ENCODE measurements at regions not wholly inside any gene's neighbourhood (a gene's known extent, or its start where the extent isn't known, plus 50 kb on each side); places are given as distances from the start of the nearest gene placed in this dataset.

DNA sequence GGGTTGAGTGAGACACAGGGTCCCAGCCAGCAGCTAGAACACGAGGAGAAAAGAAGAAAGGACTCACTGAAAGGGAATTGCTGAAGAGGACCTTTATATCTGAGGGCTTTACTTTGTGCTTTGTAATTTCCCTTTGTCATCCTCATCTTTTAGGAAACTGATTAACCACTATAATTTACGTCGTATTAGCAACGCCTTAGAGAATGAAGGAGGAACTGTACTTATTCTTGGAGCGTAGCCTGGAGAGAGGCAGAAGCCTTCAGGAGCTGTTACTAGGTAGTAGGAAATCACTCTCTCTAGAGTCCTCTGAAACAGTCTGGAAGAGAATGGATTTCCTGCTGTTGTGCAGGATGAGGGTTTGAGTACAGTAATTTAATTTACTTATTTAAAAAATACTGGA lies 101.0 kb upstream of the STEAP1B start:
- H3K27ac ChIP-seq (ENCODE audit: low read depth, low read length), result no peak overlapping the region
- 21 to 84% (median 28%) methylated on average over 5 of the region's 5 CpGs for WGBS, 3 donors

- H3K27ac ChIP-seq (ENCODE audit: low read depth, low read length), result no peak overlapping the region
- WGBS, 3 donors, result 64 to 81% (median 70%) methylated on average over 12 of the region's 12 CpGs
Observed at GRCh38 chr7:22598318-22598920, 98.4 kb upstream of the STEAP1B start.

GRCh38 chr7:22597844-22598243 lies 97.9 kb upstream of the STEAP1B start:
- H3K27ac ChIP-seq (ENCODE audit: low read depth, low read length), result no peak overlapping the region
- 82 to 95% (median 85%) methylated on average over 3 of the region's 3 CpGs for WGBS, 3 donors

- no peak overlapping the region for H3K27ac ChIP-seq (ENCODE audit: low read depth, low read length)
- WGBS, 3 donors, result 81 to 82% (median 82%) methylated on average over 5 of the region's 5 CpGs
Observed at GRCh38 chr7:22596763-22597400, 96.9 kb upstream of the STEAP1B start.

DNA sequence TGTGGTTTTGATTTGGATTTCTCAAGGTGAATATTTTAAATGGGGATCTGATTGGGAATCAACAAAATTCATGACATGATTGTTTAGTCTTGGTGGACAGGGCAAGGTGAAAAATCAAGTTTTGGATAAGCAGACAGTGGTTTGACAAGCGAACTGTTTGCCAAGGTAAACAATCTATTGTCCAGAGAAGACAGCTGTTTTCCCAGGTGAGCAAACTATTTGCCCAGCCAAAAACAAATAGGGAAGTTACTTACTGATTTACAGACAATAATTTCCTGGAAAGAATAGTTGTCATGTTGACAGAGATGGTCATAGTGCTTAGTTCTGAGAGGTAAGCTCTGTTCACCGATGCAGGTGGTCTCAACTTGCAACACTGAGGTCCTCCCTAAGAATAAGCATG lies 94.0 kb upstream of the STEAP1B start:
- WGBS, 3 donors, result 77 to 92% (median 88%) methylated on average over 2 of the region's 2 CpGs
- no peak overlapping the region for H3K27ac ChIP-seq (ENCODE audit: low read depth, low read length)

DNA sequence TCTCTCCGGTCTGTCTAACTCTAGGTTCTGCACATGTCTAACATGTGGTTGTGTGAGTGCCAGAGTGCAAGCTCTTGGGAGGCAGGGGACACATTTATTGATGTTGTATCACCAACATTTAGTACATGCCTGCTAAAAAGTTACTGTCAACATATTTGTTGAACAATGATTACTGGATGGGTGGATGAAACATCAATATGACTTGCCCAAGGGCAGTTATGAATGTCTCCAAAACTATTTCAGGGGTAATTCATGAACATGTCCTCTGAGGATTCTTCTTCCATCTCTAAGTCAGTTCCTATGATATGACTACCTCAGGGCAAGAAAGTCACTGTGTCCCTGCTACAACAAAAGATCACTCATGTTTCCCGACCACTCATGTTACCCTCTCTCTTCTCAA lies 91.3 kb upstream of the STEAP1B start:
- H3K27ac ChIP-seq (ENCODE audit: low read depth, low read length), result no peak overlapping the region
- 88 to 97% (median 95%) methylated on average over 2 of the region's 2 CpGs for WGBS, 3 donors

GRCh38 chr7:22589641-22590201 lies 89.7 kb upstream of the STEAP1B start:
- WGBS, 3 donors, result 30 to 64% (median 38%) methylated on average over 10 of the region's 10 CpGs
- no peak overlapping the region for H3K27ac ChIP-seq (ENCODE audit: low read depth, low read length)

DNA sequence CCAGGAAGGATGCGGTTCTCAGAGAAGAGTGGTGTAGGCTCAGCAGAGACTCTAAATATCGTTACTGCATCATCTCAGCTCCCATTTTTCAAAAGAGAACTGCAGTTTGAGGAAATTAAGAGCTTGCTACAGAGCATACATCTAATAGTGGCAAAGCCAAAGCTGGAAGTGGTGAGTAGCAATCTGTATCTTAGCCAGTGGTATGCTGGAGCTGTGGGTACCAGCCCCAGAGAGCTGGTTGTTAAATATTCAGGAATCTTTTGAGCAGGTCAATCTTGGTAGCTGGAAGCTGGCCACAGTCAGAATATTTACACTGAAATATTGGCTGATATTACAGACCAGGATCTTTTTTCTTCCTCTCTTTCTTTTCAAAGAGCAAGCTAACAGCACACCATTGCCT lies 88.4 kb upstream of the STEAP1B start:
- no peak overlapping the region for H3K27ac ChIP-seq (ENCODE audit: low read depth, low read length)
- 76 to 92% (median 87%) methylated on average over 2 of the region's 2 CpGs for WGBS, 3 donors

- no peak overlapping the region for H3K27ac ChIP-seq (ENCODE audit: low read depth, low read length)
- WGBS, 3 donors, result 39 to 53% (median 48%) methylated on average over 2 of the region's 2 CpGs
Observed at GRCh38 chr7:22587322-22587721, 87.3 kb upstream of the STEAP1B start.

GRCh38 chr7:22586786-22587140 lies 86.8 kb upstream of the STEAP1B start:
- H3K27ac ChIP-seq (ENCODE audit: low read depth, low read length), result no peak overlapping the region

- H3K27ac ChIP-seq (ENCODE audit: low read depth, low read length), result no peak overlapping the region
- WGBS, 3 donors, result 74 to 86% (median 76%) methylated on average over 5 of the region's 5 CpGs
Observed at GRCh38 chr7:22586101-22586785, 86.3 kb upstream of the STEAP1B start.

GRCh38 chr7:22584179-22584578 lies 84.2 kb upstream of the STEAP1B start:
- no peak overlapping the region for H3K27ac ChIP-seq (ENCODE audit: low read depth, low read length)
- WGBS, 3 donors, result 39 to 77% (median 50%) methylated on average over 1 of the region's 1 CpG

GRCh38 chr7:22582863-22583622 lies 83.1 kb upstream of the STEAP1B start:
- H3K27ac ChIP-seq (ENCODE audit: low read depth, low read length), result no peak overlapping the region
- 53 to 70% (median 66%) methylated on average over 7 of the region's 7 CpGs for WGBS, 3 donors

- no peak overlapping the region for H3K27ac ChIP-seq (ENCODE audit: low read depth, low read length)
- 67 to 90% (median 80%) methylated on average over 3 of the region's 3 CpGs for WGBS, 3 donors
Observed at GRCh38 chr7:22581099-22581498, 81.1 kb upstream of the STEAP1B start.

DNA sequence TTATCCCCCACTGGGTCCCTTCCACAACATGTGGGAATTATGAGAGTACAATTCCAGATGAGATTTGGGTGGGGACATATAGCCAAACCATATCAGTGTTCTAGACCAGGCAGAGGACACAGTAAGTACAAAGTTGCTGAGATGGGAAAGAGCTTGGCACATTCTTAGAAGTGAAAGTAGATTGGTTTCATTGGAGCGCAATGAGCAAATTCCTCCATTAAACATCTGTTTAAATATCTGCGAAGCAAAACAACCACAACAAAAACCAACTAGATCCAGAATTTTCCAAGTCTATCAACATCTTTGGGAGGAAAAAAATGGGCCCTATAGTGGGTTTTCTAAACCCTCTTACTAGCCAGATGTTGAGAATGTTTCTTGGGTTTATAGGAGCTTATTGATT lies 80.0 kb upstream of the STEAP1B start:
- H3K27ac ChIP-seq (ENCODE audit: low read depth, low read length), result no peak overlapping the region
- WGBS, 3 donors, result 88 to 97% (median 90%) methylated on average over 2 of the region's 2 CpGs

DNA sequence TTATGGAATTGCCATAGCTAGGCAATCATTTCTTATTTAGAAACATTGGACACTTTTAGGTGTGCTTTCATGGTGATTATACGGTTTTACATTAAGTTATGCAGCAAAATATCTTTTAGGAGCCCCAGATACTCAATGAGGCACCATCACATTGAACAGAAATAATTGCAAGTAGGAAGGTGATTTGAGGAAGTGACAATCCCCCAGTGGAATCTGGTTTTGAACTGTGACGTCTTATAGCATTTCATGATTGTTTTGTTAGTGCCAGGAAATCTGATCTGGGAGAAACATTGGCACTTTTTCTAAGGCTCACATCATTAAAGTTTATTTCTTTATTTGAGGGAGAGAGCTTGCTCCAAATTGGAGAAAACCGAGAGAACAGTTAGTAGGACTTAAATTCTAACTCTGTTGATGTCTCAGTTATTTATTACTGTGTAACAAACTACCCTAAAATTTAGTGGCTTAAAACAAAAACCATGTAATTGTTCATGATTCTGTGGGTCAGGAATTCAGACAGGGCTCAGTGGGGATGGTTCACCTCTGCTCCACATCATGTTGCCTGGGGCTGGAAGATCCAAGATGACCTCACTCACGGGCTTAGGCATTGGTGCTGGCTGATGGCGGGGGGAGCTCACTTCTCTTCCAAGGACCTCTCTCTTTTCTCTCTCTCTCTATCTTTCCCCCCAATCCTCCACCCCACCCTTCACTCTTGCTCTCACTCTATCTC lies 78.2 kb upstream of the STEAP1B start:
- 32 to 49% (median 38%) methylated on average over 5 of the region's 5 CpGs for WGBS, 3 donors
- peak overlapping the region; percentile 33 for H3K27ac ChIP-seq (ENCODE audit: low read depth, low read length)

GRCh38 chr7:22577470-22578001 lies 77.5 kb upstream of the STEAP1B start:
- 6 to 7% (median 7%) methylated on average over 6 of the region's 6 CpGs for WGBS, 3 donors

More at GRCh38 chr7:22577470-22578001, 77.5 kb upstream of the STEAP1B start:
- H3K27ac ChIP-seq (ENCODE audit: low read depth, low read length), result no peak overlapping the region

All from adipose tissue (tissue), 3 donors.